Keratinocyte (primary cell): ENCODE measurements at regions not wholly inside any gene's neighbourhood (a gene's known extent, or its start where the extent isn't known, plus 50 kb on each side); places are given as distances from the start of the nearest gene placed in this dataset.

Source experiments
- DNase-seq: peaks from one replicate; pipeline ENCODE4 v3.0.0-alpha.2; 2011; ENCODE audit warnings: low read depth, missing footprints, low spot score
- FAIRE-seq: peaks from 2 replicates; lab custom pipeline; 2011; peaks lifted over from hg19 to GRCh38; lab: Jason Lieb, UNC
- H2AFZ ChIP-seq: 2 replicates; pipeline ENCODE4 v1.6.0; 2012; ENCODE audit warnings: low read length, control low read depth, inconsistent platforms; ENCODE audit not compliant: control insufficient read depth
- H3K27ac ChIP-seq: 2 replicates; pipeline ENCODE4 v1.5.1; 2011; ENCODE audit warnings: low read length; ENCODE audit not compliant: control insufficient read depth, insufficient read depth
- H3K27me3 ChIP-seq: 3 replicates; pipeline ENCODE4 v1.6.0; 2011; ENCODE audit warnings: low read length; ENCODE audit not compliant: control insufficient read depth, insufficient read depth; ENCODE audit errors: extremely low read depth
- H3K36me3 ChIP-seq, 2 experiments: 2 replicates in 1 of 2; 3 replicates in 1 of 2; pipeline ENCODE4 v1.5.1; 2011; ENCODE audit warnings: low read length in 2 of 2, mild to moderate bottlenecking in 1 of 2; ENCODE audit not compliant: control insufficient read depth in 2 of 2, insufficient read depth in 2 of 2; ENCODE audit errors: extremely low read depth in 1 of 2
- H3K4me1 ChIP-seq: 3 replicates; pipeline ENCODE4 v1.5.1; 2011; ENCODE audit warnings: low read length; ENCODE audit not compliant: control insufficient read depth, insufficient read depth; ENCODE audit errors: extremely low read depth
- H3K4me2 ChIP-seq: 3 replicates; pipeline ENCODE4 v1.6.0; 2011; ENCODE audit warnings: low read depth, low read length; ENCODE audit not compliant: control insufficient read depth, insufficient read depth; ENCODE audit errors: extremely low read depth
- H3K4me3 ChIP-seq, 3 experiments: fragments of 200-600 bp in 1 of 3; sonication (generic) in 1 of 3; 2 replicates in 2 of 3; 3 replicates in 1 of 3; pipeline ENCODE4 v1.5.1; 2011 to 2016; ENCODE audit warnings: low read length in 3 of 3, mild to moderate bottlenecking in 3 of 3, control low read depth in 2 of 3, inconsistent platforms in 1 of 3, low read depth in 1 of 3, mixed read lengths in 1 of 3, mixed run types in 1 of 3, moderate library complexity in 1 of 3; ENCODE audit not compliant: control insufficient read depth in 2 of 3, insufficient read depth in 2 of 3; ENCODE audit errors: extremely low read depth in 1 of 3
- H3K79me2 ChIP-seq: 2 replicates; pipeline ENCODE4 v1.6.0; 2012; ENCODE audit warnings: low read length; ENCODE audit not compliant: control insufficient read depth, insufficient read depth
- H3K9ac ChIP-seq: 3 replicates; pipeline ENCODE4 v1.6.0; 2011; ENCODE audit warnings: low read length; ENCODE audit not compliant: control insufficient read depth, insufficient read depth; ENCODE audit errors: extremely low read depth
- H3K9me1 ChIP-seq: 3 replicates; pipeline ENCODE4 v1.6.0; 2011; ENCODE audit warnings: low read length; ENCODE audit not compliant: control insufficient read depth, insufficient read depth; ENCODE audit errors: extremely low read depth
- H3K9me3 ChIP-seq: 2 replicates; pipeline ENCODE4 v1.5.1; 2012; ENCODE audit warnings: low read depth, low read length; ENCODE audit not compliant: control insufficient read depth
- H4K20me1 ChIP-seq: 3 replicates; pipeline ENCODE4 v1.6.0; 2011; ENCODE audit warnings: low read length; ENCODE audit not compliant: control insufficient read depth, insufficient read depth; ENCODE audit errors: extremely low read depth
- CTCF ChIP-seq, 3 experiments: IDR thresholded peaks in 1 of 3; conservative IDR thresholded peaks in 1 of 3; optimal IDR thresholded peaks in 1 of 3; 2 replicates in 2 of 3; 3 replicates in 1 of 3; pipeline versions ENCODE3 to v1.5.1; 2011; ENCODE audit warnings: low read length in 3 of 3, mild to moderate bottlenecking in 3 of 3, moderate library complexity in 2 of 3, control low read depth in 1 of 3, inconsistent platforms in 1 of 3; ENCODE audit not compliant: insufficient read depth in 2 of 3; ENCODE audit errors: extremely low read depth in 1 of 3
- dilution Hi-C: fragments of 300-500 bp; cut with MboI; formaldehyde crosslinking; loops from one replicate; pipeline ENCODE4 v1.7.0; 2020; ENCODE audit warnings: low sequenced_read_pairs; ENCODE audit not compliant: extremely low pct_ligation_motif_present

GRCh38 chr15:92315144-92315543 lies 78.5 kb upstream of the ST8SIA2 start:
- H3K79me2 ChIP-seq: no peaks in the 10 kb centered on the region
- FAIRE-seq (no peak), DNase-seq (no peak)
- H2AFZ ChIP-seq: no peak overlapping the region
- H4K20me1 ChIP-seq: no peaks in the 10 kb centered on the region
- H3K27ac ChIP-seq: no peak overlapping the region
- dilution Hi-C loops: no loop called here
- no peak overlapping the region for H3K4me2 ChIP-seq
- peaks cover 7% of the 10 kb centered on the region for H3K27me3 ChIP-seq
- no peaks in the 10 kb centered on the region for H3K9me3 ChIP-seq
- H3K9me1 ChIP-seq: no peaks in the 10 kb centered on the region
- H3K4me3 ChIP-seq: no peak overlapping the region
- H3K36me3 ChIP-seq: no peaks in the 10 kb centered on the region
- no peak for TF ChIP-seq CTCF (optimal IDR thresholded peaks at IDR 0.05 in 1 of 3, IDR thresholded peaks at IDR 0.05 in 1 of 3, conservative IDR thresholded peaks at IDR 0.05 in 1 of 3; ENCODE audit: extremely low read depth in 1 of 3, insufficient read depth in 2 of 3, low read length in 3 of 3)
- no peaks in the 10 kb centered on the region for H3K4me1 ChIP-seq
- no peak overlapping the region for H3K9ac ChIP-seq

- H3K4me2 ChIP-seq: no peak overlapping the region
- no peaks in the 10 kb centered on the region for H3K36me3 ChIP-seq
- H4K20me1 ChIP-seq: no peaks in the 10 kb centered on the region
- H3K9ac ChIP-seq: no peak overlapping the region
- no peaks in the 10 kb centered on the region for H3K79me2 ChIP-seq
- no peak for TF ChIP-seq CTCF (optimal IDR thresholded peaks at IDR 0.05 in 1 of 3, IDR thresholded peaks at IDR 0.05 in 1 of 3, conservative IDR thresholded peaks at IDR 0.05 in 1 of 3; ENCODE audit: extremely low read depth in 1 of 3, insufficient read depth in 2 of 3, low read length in 3 of 3)
- peaks cover 8% of the 10 kb centered on the region for H3K27me3 ChIP-seq
- H3K9me1 ChIP-seq: no peaks in the 10 kb centered on the region
- no peak overlapping the region for H3K4me3 ChIP-seq
- DNase-seq (no peak), FAIRE-seq (no peak)
- H3K4me1 ChIP-seq: no peaks in the 10 kb centered on the region
- no peaks in the 10 kb centered on the region for H3K9me3 ChIP-seq
- dilution Hi-C loops: no loop called here
- H2AFZ ChIP-seq: no peak overlapping the region
- no peak overlapping the region for H3K27ac ChIP-seq
Observed at GRCh38 chr15:92315595-92316211, 78.0 kb upstream of the ST8SIA2 start.
